Mesendoderm (in vitro differentiated cells): ENCODE measurements at regions not wholly inside any gene's neighbourhood (a gene's known extent, or its start where the extent isn't known, plus 50 kb on each side); places are given as distances from the start of the nearest gene placed in this dataset.

Source experiments
- DNase-seq: peaks from one replicate; pipeline ENCODE4 v3.0.0; 2013
- H2AK5ac ChIP-seq: 2 replicates; pipeline ENCODE4 v1.6.1; 2013; ENCODE audit warnings: low read length, inconsistent platforms
- H2BK120ac ChIP-seq: 2 replicates; pipeline ENCODE4 v1.6.1; 2013; ENCODE audit warnings: low read depth, mild to moderate bottlenecking, low read length, moderate library complexity, mixed read lengths
- H2BK15ac ChIP-seq: replicated peaks from 2 replicates; pipeline ENCODE4 v1.6.1; 2013; ENCODE audit warnings: low read depth, mild to moderate bottlenecking, moderate library complexity
- H2BK5ac ChIP-seq: 2 replicates; pipeline ENCODE4 v1.6.1; 2013; ENCODE audit warnings: low read length, inconsistent platforms
- H3K18ac ChIP-seq: 2 replicates; pipeline ENCODE4 v1.6.1; 2013; ENCODE audit warnings: mild to moderate bottlenecking, low read length, mixed read lengths
- H3K23ac ChIP-seq: one replicate; pipeline ENCODE4 v1.6.1; 2013; ENCODE audit warnings: low read length
- H3K27ac ChIP-seq: 2 replicates; pipeline ENCODE4 v1.5.1; 2013; ENCODE audit warnings: low read depth, mild to moderate bottlenecking, inconsistent platforms, low read length, moderate library complexity
- H3K27me3 ChIP-seq: 2 replicates; pipeline ENCODE4 v1.6.1; 2013; ENCODE audit warnings: low read length, control low read depth, mild to moderate bottlenecking, inconsistent platforms; ENCODE audit not compliant: insufficient read depth, poor library complexity
- H3K36me3 ChIP-seq: 2 replicates; pipeline ENCODE4 v1.6.1; 2013; ENCODE audit warnings: low read length, inconsistent platforms; ENCODE audit not compliant: control insufficient read depth, insufficient read depth
- H3K4ac ChIP-seq: one replicate; pipeline ENCODE4 v1.6.1; 2013; ENCODE audit warnings: low read depth, mild to moderate bottlenecking, low read length, moderate library complexity
- H3K4me1 ChIP-seq: 2 replicates; pipeline ENCODE4 v1.6.1; 2013; ENCODE audit warnings: low read depth, low read length, inconsistent platforms; ENCODE audit not compliant: control insufficient read depth
- H3K4me2 ChIP-seq: 2 replicates; pipeline ENCODE4 v1.6.1; 2013; ENCODE audit warnings: low read length
- H3K4me3 ChIP-seq: 2 replicates; pipeline ENCODE4 v1.5.1; 2013; ENCODE audit warnings: mild to moderate bottlenecking, low read length
- H3K56ac ChIP-seq: one replicate; pipeline ENCODE4 v1.6.1; 2013; ENCODE audit warnings: low read length
- H3K79me1 ChIP-seq: 2 replicates; pipeline ENCODE4 v1.6.1; 2013; ENCODE audit warnings: low read length, inconsistent platforms
- H3K79me2 ChIP-seq: 2 replicates; pipeline ENCODE4 v1.6.1; 2013; ENCODE audit warnings: mild to moderate bottlenecking, low read length; ENCODE audit not compliant: control insufficient read depth, insufficient read depth
- H3K9ac ChIP-seq: 2 replicates; pipeline ENCODE4 v1.6.1; 2013; ENCODE audit warnings: low read length, inconsistent platforms
- H4K5ac ChIP-seq: one replicate; pipeline ENCODE4 v1.6.1; 2013; ENCODE audit warnings: low read length
- H4K8ac ChIP-seq: one replicate; pipeline ENCODE4 v1.6.1; 2013; ENCODE audit warnings: low read depth, mild to moderate bottlenecking, control low read depth, low read length, moderate library complexity
- WGBS: extraction: QIAGEN DNeasy Blood & Tissue Kit; methylation state at CpG from one replicate; pipeline ENCODE4 v1.1.7; 2013; ENCODE audit warnings: low lambda C conversion rate, missing lambda C conversion rate; ENCODE audit not compliant: insufficient coverage; ENCODE audit errors: extremely low coverage; 5-methylcytosine and 5-hydroxymethylcytosine counted together

DNA sequence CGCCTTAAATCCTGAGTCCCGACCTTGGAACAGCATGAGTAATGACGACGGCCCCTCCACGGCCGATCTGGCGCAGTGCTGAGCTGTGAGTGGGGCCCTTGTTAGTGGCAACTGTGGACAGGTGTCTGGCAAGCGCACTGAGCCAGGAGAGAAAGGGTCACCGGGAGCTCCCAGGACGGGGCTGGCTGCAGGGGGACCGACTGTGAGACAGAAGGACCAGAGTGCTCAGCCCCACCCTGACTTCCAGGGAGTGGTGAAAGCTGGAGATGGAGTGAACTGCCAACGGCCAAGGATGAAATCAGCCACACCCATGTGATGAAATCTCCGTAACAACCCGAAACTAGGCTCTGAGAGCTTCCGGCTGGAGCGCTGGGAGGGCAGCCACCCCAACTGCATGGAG is 228.6 kb downstream of the BRD1 start:
- Histone ChIP-seq H2BK15ac (no peak overlapping the region), H3K4me1 (no peaks in the 10 kb centered on the region), H3K79me2 (no peaks in the 10 kb centered on the region), H4K5ac (no peak overlapping the region), H3K79me1 (no peaks in the 10 kb centered on the region), H3K27ac (no peak overlapping the region), H3K23ac (no peak overlapping the region), H3K36me3 (no peaks in the 10 kb centered on the region), H3K27me3 (no peaks in the 10 kb centered on the region), H2BK5ac (no peak overlapping the region), H3K4me3 (no peak overlapping the region), H3K4ac (no peak overlapping the region), H2BK120ac (no peak overlapping the region), H3K4me2 (no peak overlapping the region), H4K8ac (no peak overlapping the region), H2AK5ac (no peak overlapping the region), H3K9ac (no peak overlapping the region), H3K56ac (no peak overlapping the region), H3K18ac (no peak overlapping the region)
- DNase-seq, result no peak
- no CpG with 5 or more reads among the region's 16 CpGs for WGBS

GRCh38 chr22:49598338-49598737 is 229.3 kb downstream of the BRD1 start:
- Histone ChIP-seq H3K79me1 (no peaks in the 10 kb centered on the region), H2BK120ac (no peak overlapping the region), H3K23ac (no peak overlapping the region), H4K5ac (no peak overlapping the region), H2BK5ac (no peak overlapping the region), H3K36me3 (no peaks in the 10 kb centered on the region), H3K79me2 (no peaks in the 10 kb centered on the region), H3K27ac (no peak overlapping the region), H3K56ac (no peak overlapping the region), H2BK15ac (no peak overlapping the region), H4K8ac (no peak overlapping the region), H3K9ac (no peak overlapping the region), H3K18ac (no peak overlapping the region), H2AK5ac (no peak overlapping the region), H3K27me3 (no peaks in the 10 kb centered on the region), H3K4me1 (no peaks in the 10 kb centered on the region), H3K4me2 (no peak overlapping the region), H3K4ac (no peak overlapping the region), H3K4me3 (no peak overlapping the region)
- no CpG with 5 or more reads among the region's 9 CpGs for WGBS
- no peak for DNase-seq

- no peak overlapping the region for H3K4ac ChIP-seq
- no peak overlapping the region for H4K8ac ChIP-seq
- H3K27ac ChIP-seq, result no peak overlapping the region
- no peaks in the 10 kb centered on the region for H3K4me1 ChIP-seq
- no peaks in the 10 kb centered on the region for H3K27me3 ChIP-seq
- H3K79me2 ChIP-seq, result no peaks in the 10 kb centered on the region
- H3K18ac ChIP-seq, result no peak overlapping the region
- no peak overlapping the region for H3K23ac ChIP-seq
- no peak overlapping the region for H3K4me2 ChIP-seq
- no peak overlapping the region for H3K4me3 ChIP-seq
- H4K5ac ChIP-seq, result no peak overlapping the region
- DNase-seq, result no peak
- WGBS, result no CpG with 5 or more reads among the region's 2 CpGs
- H2BK15ac ChIP-seq, result no peak overlapping the region
- H2BK5ac ChIP-seq, result no peak overlapping the region
- H3K79me1 ChIP-seq, result no peaks in the 10 kb centered on the region
- no peak overlapping the region for H3K56ac ChIP-seq
- H3K9ac ChIP-seq, result no peak overlapping the region
- H2AK5ac ChIP-seq, result no peak overlapping the region
- no peaks in the 10 kb centered on the region for H3K36me3 ChIP-seq
- H2BK120ac ChIP-seq, result no peak overlapping the region
These were observed 230.1 kb downstream of the BRD1 start for GRCh38 chr22:49597428-49598039.

DNA sequence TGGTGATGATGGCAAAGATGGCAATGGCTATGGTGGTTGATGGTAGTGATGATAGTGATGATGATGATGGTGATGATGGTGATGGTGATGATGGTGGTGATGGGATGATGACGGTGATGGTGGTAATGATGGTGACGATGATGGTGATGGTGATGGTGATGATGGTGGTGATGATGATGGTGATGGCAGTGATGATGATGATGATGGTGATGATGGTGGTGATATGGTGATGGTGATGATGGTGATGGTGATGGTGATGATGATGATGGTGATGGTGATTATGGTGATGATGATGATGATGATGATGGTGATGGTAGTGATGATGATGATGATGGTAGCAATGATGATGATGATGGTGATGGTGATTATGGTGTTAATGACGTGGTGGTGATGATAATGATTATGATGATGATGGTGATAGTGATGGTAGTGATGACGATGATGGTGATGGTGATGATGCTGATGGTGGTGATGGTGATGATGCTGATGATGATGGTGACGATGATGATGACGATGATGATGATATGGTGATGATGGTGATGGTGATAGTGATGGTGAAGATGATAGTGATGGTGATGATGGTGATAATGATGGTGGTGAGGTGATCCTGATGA is 232.1 kb downstream of the BRD1 start:
- Histone ChIP-seq H3K4me1 (no peaks in the 10 kb centered on the region), H3K27ac (no peak overlapping the region), H3K56ac (no peak overlapping the region), H4K8ac (no peak overlapping the region), H4K5ac (no peak overlapping the region), H3K23ac (no peak overlapping the region), H2BK120ac (no peak overlapping the region), H3K79me2 (no peaks in the 10 kb centered on the region), H3K4ac (no peak overlapping the region), H3K4me3 (no peak overlapping the region), H3K9ac (no peak overlapping the region), H3K4me2 (no peak overlapping the region), H3K18ac (no peak overlapping the region), H2BK15ac (no peak overlapping the region), H3K36me3 (no peaks in the 10 kb centered on the region), H2AK5ac (no peak overlapping the region), H3K79me1 (no peaks in the 10 kb centered on the region), H2BK5ac (no peak overlapping the region), H3K27me3 (no peaks in the 10 kb centered on the region)
- no peak for DNase-seq
- WGBS, result 100% methylated on average over 3 of the region's 6 CpGs

DNA sequence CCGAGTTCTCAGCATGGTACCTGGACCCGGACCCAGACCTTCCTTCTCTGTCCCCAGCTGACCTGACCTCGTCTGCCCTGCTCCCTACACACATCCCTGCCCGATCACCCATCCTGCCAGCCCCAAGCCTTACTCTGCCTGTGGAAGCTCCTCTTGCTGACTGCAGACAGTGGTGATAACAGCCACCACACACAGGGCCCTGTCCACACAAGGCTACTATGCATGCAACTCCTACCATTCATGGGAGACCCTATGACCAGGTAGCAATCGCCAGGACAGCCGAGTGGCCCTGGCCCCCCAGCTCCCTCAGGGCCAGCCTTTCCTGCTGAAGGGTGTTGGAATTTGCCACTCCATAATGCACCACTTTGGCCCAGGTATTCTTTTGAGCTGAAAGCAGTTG is 233.6 kb downstream of the BRD1 start:
- Histone ChIP-seq H3K56ac (no peak overlapping the region), H2BK15ac (no peak overlapping the region), H3K27me3 (no peaks in the 10 kb centered on the region), H3K27ac (no peak overlapping the region), H3K9ac (no peak overlapping the region), H3K23ac (no peak overlapping the region), H3K4ac (no peak overlapping the region), H2BK5ac (no peak overlapping the region), H3K4me1 (no peaks in the 10 kb centered on the region), H3K4me2 (no peak overlapping the region), H3K79me2 (no peaks in the 10 kb centered on the region), H3K36me3 (no peaks in the 10 kb centered on the region), H3K18ac (no peak overlapping the region), H3K4me3 (no peak overlapping the region), H3K79me1 (no peaks in the 10 kb centered on the region), H2BK120ac (no peak overlapping the region), H4K5ac (no peak overlapping the region), H2AK5ac (no peak overlapping the region), H4K8ac (no peak overlapping the region)
- WGBS, result no CpG with 5 or more reads among the region's 6 CpGs
- no peak for DNase-seq

- H3K36me3 ChIP-seq, result no peaks in the 10 kb centered on the region
- H3K9ac ChIP-seq, result no peak overlapping the region
- H3K4ac ChIP-seq, result no peak overlapping the region
- H2BK5ac ChIP-seq, result no peak overlapping the region
- no peaks in the 10 kb centered on the region for H3K4me1 ChIP-seq
- no peak overlapping the region for H3K23ac ChIP-seq
- DNase-seq, result no peak
- H3K79me2 ChIP-seq, result no peaks in the 10 kb centered on the region
- no peak overlapping the region for H3K56ac ChIP-seq
- H2BK120ac ChIP-seq, result no peak overlapping the region
- H3K27ac ChIP-seq, result no peak overlapping the region
- no peak overlapping the region for H4K8ac ChIP-seq
- WGBS, result no CpG with 5 or more reads among the region's 7 CpGs
- no peak overlapping the region for H3K4me2 ChIP-seq
- no peak overlapping the region for H3K18ac ChIP-seq
- no peaks in the 10 kb centered on the region for H3K79me1 ChIP-seq
- no peak overlapping the region for H2AK5ac ChIP-seq
- no peak overlapping the region for H4K5ac ChIP-seq
- H2BK15ac ChIP-seq, result no peak overlapping the region
- no peak overlapping the region for H3K4me3 ChIP-seq
- H3K27me3 ChIP-seq, result no peaks in the 10 kb centered on the region
These were observed 234.2 kb downstream of the BRD1 start for GRCh38 chr22:49593509-49593908.
